Peyer's patch (tissue), 4 donors: ENCODE measurements at regions not wholly inside any gene's neighbourhood (a gene's known extent, or its start where the extent isn't known, plus 50 kb on each side); places are given as distances from the start of the nearest gene placed in this dataset.

Experiments
- DNase-seq, 3 donors: peaks; one replicate each; pipeline ENCODE4 v3.0.0-alpha.2; 2017 to 2019
- H3K27ac ChIP-seq, 4 donors: fragments of 200-600 bp; sonication (generic); one replicate each; pipeline ENCODE4 v1.5.1; 2016 to 2019
- H3K27me3 ChIP-seq, 2 donors: fragments of 200-600 bp; sonication (generic); one replicate each; pipeline ENCODE4 v1.5.1; 2019
- H3K36me3 ChIP-seq, 3 donors: fragments of 200-600 bp; sonication (generic); one replicate each; pipeline ENCODE4 v1.5.1; 2016 to 2019
- H3K4me1 ChIP-seq, 4 donors: fragments of 200-600 bp; sonication (generic); one replicate each; pipeline ENCODE4 v1.5.1; 2016 to 2019
- H3K4me3 ChIP-seq, 4 donors: fragments of 200-600 bp; sonication (generic); 1 replicate in 3 of 4; 2 replicates in 1 of 4; pipeline ENCODE4 v1.5.1; 2016 to 2019; ENCODE audit warnings: mild to moderate bottlenecking in 1 of 4
- H3K9me3 ChIP-seq, 4 donors: fragments of 200-600 bp; sonication (generic); one replicate each; pipeline ENCODE4 v1.5.1; 2016 to 2019; ENCODE audit warnings: mild to moderate bottlenecking in 1 of 4
- POLR2A ChIP-seq, 2 donors: fragments of 450-650 bp; IDR thresholded peaks; one replicate each; pipeline ENCODE4 v1.5.1; 2017; ENCODE audit warnings: antibody characterized with exemption in 2 of 2, mild to moderate bottlenecking in 2 of 2, moderate library complexity in 2 of 2
- TF ChIP-seq, protein P1 (sequence below), 6 experiments: fragments of 450-650 bp in 4 of 6; fragments of 200-600 bp in 2 of 6; sonication (generic) in 1 of 6; IDR thresholded peaks; one replicate each; pipeline ENCODE4 v1.5.1; 2017 to 2019; ENCODE audit warnings: antibody characterized with exemption in 6 of 6, mild to moderate bottlenecking in 3 of 6, moderate library complexity in 1 of 6

- no peaks in the 10 kb centered on the region for H3K9me3 ChIP-seq
- TF ChIP-seq, protein P1, sequence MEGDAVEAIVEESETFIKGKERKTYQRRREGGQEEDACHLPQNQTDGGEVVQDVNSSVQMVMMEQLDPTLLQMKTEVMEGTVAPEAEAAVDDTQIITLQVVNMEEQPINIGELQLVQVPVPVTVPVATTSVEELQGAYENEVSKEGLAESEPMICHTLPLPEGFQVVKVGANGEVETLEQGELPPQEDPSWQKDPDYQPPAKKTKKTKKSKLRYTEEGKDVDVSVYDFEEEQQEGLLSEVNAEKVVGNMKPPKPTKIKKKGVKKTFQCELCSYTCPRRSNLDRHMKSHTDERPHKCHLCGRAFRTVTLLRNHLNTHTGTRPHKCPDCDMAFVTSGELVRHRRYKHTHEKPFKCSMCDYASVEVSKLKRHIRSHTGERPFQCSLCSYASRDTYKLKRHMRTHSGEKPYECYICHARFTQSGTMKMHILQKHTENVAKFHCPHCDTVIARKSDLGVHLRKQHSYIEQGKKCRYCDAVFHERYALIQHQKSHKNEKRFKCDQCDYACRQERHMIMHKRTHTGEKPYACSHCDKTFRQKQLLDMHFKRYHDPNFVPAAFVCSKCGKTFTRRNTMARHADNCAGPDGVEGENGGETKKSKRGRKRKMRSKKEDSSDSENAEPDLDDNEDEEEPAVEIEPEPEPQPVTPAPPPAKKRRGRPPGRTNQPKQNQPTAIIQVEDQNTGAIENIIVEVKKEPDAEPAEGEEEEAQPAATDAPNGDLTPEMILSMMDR (IDR thresholded peaks at IDR 0.05) = no peak
- no peak for TF ChIP-seq POLR2A (IDR thresholded peaks at IDR 0.05)
- H3K4me1 ChIP-seq = no peaks in the 10 kb centered on the region
- DNase-seq = no peak
- H3K36me3 ChIP-seq = no peaks in the 10 kb centered on the region
- H3K27me3 ChIP-seq = no peaks in the 10 kb centered on the region
- no peak overlapping the region for H3K27ac ChIP-seq
- H3K4me3 ChIP-seq = no peak overlapping the region
Observed at GRCh38 chr15:36175186-36175740, 404.2 kb upstream of the CDIN1 start.

- no peak overlapping the region for H3K27ac ChIP-seq
- TF ChIP-seq, protein P1 (IDR thresholded peaks at IDR 0.05) = no peak
Observed at GRCh38 chr15:36175741-36176291, 403.6 kb upstream of the CDIN1 start.

GRCh38 chr15:36177590-36178302 is 401.7 kb upstream of the CDIN1 start:
- TF ChIP-seq, protein P1 (IDR thresholded peaks at IDR 0.05) = no peak
- TF ChIP-seq POLR2A (IDR thresholded peaks at IDR 0.05) = no peak
- Histone ChIP-seq H3K9me3 (no peaks in the 10 kb centered on the region), H3K4me1 (no peaks in the 10 kb centered on the region), H3K36me3 (no peaks in the 10 kb centered on the region), H3K4me3 (no peak overlapping the region), H3K27ac (no peak overlapping the region), H3K27me3 (no peaks in the 10 kb centered on the region)
- no peak for DNase-seq

More at GRCh38 chr15:36175741-36176291, 403.6 kb upstream of the CDIN1 start:
- Histone ChIP-seq H3K4me1 (no peaks in the 10 kb centered on the region), H3K4me3 (no peak overlapping the region), H3K36me3 (no peaks in the 10 kb centered on the region), H3K27me3 (no peaks in the 10 kb centered on the region), H3K9me3 (no peaks in the 10 kb centered on the region)
- DNase-seq = no peak

GRCh38 chr15:36178303-36178633 is 401.2 kb upstream of the CDIN1 start:
- Histone ChIP-seq H3K27ac (no peak overlapping the region), H3K4me3 (no peak overlapping the region), H3K9me3 (no peaks in the 10 kb centered on the region), H3K27me3 (no peaks in the 10 kb centered on the region), H3K36me3 (no peaks in the 10 kb centered on the region), H3K4me1 (no peaks in the 10 kb centered on the region)
- no peak for TF ChIP-seq POLR2A (IDR thresholded peaks at IDR 0.05)
- TF ChIP-seq, protein P1 (IDR thresholded peaks at IDR 0.05) = no peak
- DNase-seq = no peak

DNA sequence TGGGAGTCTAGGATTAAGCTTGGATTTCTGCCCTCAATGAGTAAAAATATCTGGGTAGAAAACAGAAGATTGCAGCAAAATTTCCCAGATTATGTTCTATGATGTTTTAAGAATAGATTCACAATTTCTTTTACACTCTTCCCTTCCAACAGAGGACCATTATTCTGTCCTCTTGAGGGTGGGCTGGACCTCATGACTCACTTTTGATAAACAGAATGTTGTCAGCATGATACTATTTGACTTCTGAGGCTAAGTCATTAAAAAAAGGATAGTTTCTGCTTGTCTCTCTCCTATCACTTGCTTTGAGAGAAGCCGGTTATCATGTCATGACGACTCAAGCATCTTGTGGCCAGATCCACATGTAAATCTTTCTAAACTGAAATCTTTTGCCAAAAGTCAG is 396.2 kb upstream of the CDIN1 start:
- DNase-seq = no peak
- Histone ChIP-seq H3K4me3 (no peak overlapping the region), H3K9me3 (no peaks in the 10 kb centered on the region), H3K27me3 (no peaks in the 10 kb centered on the region), H3K4me1 (no peaks in the 10 kb centered on the region), H3K36me3 (no peaks in the 10 kb centered on the region), H3K27ac (no peak overlapping the region)
- TF ChIP-seq, protein P1 (IDR thresholded peaks at IDR 0.05) = no peak
- TF ChIP-seq POLR2A (IDR thresholded peaks at IDR 0.05) = no peak
